ENCODE measurements at regions not wholly inside any gene's neighbourhood (a gene's known extent, or its start where the extent isn't known, plus 50 kb on each side); places are given as distances from the start of the nearest gene placed in this dataset.

- TF ChIP-seq, protein P1, sequence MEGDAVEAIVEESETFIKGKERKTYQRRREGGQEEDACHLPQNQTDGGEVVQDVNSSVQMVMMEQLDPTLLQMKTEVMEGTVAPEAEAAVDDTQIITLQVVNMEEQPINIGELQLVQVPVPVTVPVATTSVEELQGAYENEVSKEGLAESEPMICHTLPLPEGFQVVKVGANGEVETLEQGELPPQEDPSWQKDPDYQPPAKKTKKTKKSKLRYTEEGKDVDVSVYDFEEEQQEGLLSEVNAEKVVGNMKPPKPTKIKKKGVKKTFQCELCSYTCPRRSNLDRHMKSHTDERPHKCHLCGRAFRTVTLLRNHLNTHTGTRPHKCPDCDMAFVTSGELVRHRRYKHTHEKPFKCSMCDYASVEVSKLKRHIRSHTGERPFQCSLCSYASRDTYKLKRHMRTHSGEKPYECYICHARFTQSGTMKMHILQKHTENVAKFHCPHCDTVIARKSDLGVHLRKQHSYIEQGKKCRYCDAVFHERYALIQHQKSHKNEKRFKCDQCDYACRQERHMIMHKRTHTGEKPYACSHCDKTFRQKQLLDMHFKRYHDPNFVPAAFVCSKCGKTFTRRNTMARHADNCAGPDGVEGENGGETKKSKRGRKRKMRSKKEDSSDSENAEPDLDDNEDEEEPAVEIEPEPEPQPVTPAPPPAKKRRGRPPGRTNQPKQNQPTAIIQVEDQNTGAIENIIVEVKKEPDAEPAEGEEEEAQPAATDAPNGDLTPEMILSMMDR (IDR thresholded peaks at IDR 0.05; ENCODE audit: unreplicated experiment): no peak
- no peak overlapping the region for H3K4me3 Mint-ChIP-seq (ENCODE audit: unreplicated experiment)
- no peak for DNase-seq (ENCODE audit: unreplicated experiment)
- no peaks in the 10 kb centered on the region for H3K9me3 Mint-ChIP-seq (ENCODE audit: unreplicated experiment)
- no peaks in the 10 kb centered on the region for H3K27me3 Mint-ChIP-seq (ENCODE audit: insufficient read depth, unreplicated experiment)
- H3K36me3 Mint-ChIP-seq (ENCODE audit: insufficient read depth, unreplicated experiment): no peaks in the 10 kb centered on the region
- no peak overlapping the region for H3K27ac Mint-ChIP-seq (ENCODE audit: low read depth, unreplicated experiment)
- POLR2A ChIA-PET: interaction anchor here (0.8 kb wide), 1 partner anchor 290 kb away, joined by 3 read pairs; no protein-coding TSS in a partner anchor
- intact Hi-C loops (cut with micrococcal nuclease): no loop called here
- CTCF ChIA-PET: interaction anchor here (1.0 to 6.6 kb wide), 2 partner anchors 9 to 580 kb away, joined by 3 to 86 read pairs; no protein-coding TSS in a partner anchor
- no TSS peak for BruUV-seq (replicated peaks)
- H3K4me1 Mint-ChIP-seq (ENCODE audit: insufficient read depth, unreplicated experiment): peaks cover 9% of the 10 kb centered on the region
Observed at GRCh38 chr12:67937822-67938221, 51.4 kb upstream of the IFNG-AS1 start.
